ENCODE measurements at regions not wholly inside any gene's neighbourhood (a gene's known extent, or its start where the extent isn't known, plus 50 kb on each side); places are given as distances from the start of the nearest gene placed in this dataset.

DNA sequence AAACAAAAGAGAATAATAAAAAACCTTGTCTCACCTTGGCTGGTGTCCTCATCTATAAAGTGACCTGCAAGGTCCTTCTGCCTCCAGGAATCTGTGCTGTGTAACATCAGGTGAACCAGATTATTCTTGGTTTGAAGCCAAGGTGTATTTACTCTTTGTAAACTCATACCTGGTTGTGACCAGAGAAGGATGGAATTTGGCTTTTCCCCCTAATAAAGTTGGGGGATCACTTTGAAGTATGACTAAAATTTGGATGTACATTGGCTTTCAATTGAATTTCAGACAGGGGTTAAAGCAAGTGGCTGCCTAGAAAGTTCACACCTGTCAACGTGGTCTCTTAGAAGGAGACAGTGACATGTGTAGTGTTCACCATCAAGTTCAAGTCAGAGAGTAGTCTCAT lies 100.1 kb downstream of the SCP2D1 start (continued):
- TF ChIP-seq RAD21 (CRISPR knock-in tag; conservative IDR thresholded peaks at IDR 0.05 in 1 of 2, IDR thresholded peaks at IDR 0.05 in 1 of 2) (no peak), SNIP1 (IDR thresholded peaks at IDR 0.05; ENCODE audit: low read depth) (no peak)

DNA sequence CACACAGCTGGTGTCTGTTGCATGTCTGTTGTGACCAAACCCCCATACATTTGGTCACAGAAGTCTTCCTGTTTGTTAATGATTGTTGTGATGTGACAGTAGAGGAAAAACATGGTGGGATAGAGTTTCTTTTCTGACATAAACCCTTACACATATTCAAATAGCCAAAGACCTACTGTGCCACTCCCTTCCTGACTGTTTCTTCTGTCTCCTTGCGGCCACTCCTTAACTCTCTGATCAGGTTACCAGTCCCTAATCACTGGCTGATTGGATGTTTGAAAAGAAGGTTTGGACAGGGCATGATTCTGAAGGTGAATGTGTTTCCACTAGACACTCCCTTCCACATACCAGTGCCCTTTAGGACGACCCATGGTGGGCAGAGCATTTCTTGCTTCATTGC lies 101.2 kb downstream of the SCP2D1 start:
- H3K9me1 ChIP-seq (ENCODE audit: control insufficient read depth, insufficient read depth, low read length), result no peaks in the 10 kb centered on the region
- in situ Hi-C loops (cut with MboI), result no loop called here
- ATAC-seq (no peak), DNase-seq (ENCODE audit: extremely low read depth in 1 of 4, low spot score in 3 of 4) (no peak), FAIRE-seq (no peak)
- H3K79me2 ChIP-seq (ENCODE audit: control insufficient read depth, insufficient read depth, low read length), result no peaks in the 10 kb centered on the region
- no peaks in the 10 kb centered on the region for H3K27me3 ChIP-seq (ENCODE audit: control insufficient read depth in 2 of 2, insufficient read depth in 2 of 2, low read length in 2 of 2)
- H2AFZ ChIP-seq (ENCODE audit: low read depth, low read length), result no peak overlapping the region
- no peak overlapping the region for H3K4me2 ChIP-seq (ENCODE audit: insufficient read depth, low read length)
- ChIA-PET CTCF (ENCODE audit: low intra/inter-chr PET ratio) (no interaction called here), POLR2A (no interaction called here)
- no peak for TF ChIP-seq ZNF311 (CRISPR knock-in tag; IDR thresholded peaks at IDR 0.05)
- no peak for TF ChIP-seq EGR1 (conservative IDR thresholded peaks at IDR 0.05)
- no peak for TF ChIP-seq PHF21A (IDR thresholded peaks at IDR 0.05; ENCODE audit: borderline replicate concordance, low read depth)
- TF ChIP-seq RAD51 (IDR thresholded peaks at IDR 0.05; ENCODE audit: borderline replicate concordance, low read depth), result no peak
- TF ChIP-seq POU5F1 (IDR thresholded peaks at IDR 0.05; ENCODE audit: borderline replicate concordance, low read depth, low read length, partially characterized antibody), result no peak
- no peak for TF ChIP-seq ZNF12 (CRISPR knock-in tag; IDR thresholded peaks at IDR 0.05)
- TF ChIP-seq, protein P1, sequence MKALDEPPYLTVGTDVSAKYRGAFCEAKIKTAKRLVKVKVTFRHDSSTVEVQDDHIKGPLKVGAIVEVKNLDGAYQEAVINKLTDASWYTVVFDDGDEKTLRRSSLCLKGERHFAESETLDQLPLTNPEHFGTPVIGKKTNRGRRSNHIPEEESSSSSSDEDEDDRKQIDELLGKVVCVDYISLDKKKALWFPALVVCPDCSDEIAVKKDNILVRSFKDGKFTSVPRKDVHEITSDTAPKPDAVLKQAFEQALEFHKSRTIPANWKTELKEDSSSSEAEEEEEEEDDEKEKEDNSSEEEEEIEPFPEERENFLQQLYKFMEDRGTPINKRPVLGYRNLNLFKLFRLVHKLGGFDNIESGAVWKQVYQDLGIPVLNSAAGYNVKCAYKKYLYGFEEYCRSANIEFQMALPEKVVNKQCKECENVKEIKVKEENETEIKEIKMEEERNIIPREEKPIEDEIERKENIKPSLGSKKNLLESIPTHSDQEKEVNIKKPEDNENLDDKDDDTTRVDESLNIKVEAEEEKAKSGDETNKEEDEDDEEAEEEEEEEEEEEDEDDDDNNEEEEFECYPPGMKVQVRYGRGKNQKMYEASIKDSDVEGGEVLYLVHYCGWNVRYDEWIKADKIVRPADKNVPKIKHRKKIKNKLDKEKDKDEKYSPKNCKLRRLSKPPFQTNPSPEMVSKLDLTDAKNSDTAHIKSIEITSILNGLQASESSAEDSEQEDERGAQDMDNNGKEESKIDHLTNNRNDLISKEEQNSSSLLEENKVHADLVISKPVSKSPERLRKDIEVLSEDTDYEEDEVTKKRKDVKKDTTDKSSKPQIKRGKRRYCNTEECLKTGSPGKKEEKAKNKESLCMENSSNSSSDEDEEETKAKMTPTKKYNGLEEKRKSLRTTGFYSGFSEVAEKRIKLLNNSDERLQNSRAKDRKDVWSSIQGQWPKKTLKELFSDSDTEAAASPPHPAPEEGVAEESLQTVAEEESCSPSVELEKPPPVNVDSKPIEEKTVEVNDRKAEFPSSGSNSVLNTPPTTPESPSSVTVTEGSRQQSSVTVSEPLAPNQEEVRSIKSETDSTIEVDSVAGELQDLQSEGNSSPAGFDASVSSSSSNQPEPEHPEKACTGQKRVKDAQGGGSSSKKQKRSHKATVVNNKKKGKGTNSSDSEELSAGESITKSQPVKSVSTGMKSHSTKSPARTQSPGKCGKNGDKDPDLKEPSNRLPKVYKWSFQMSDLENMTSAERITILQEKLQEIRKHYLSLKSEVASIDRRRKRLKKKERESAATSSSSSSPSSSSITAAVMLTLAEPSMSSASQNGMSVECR (CRISPR knock-in tag; IDR thresholded peaks at IDR 0.05), result no peak
- H3K36me3 ChIP-seq (ENCODE audit: control insufficient read depth, insufficient read depth, low read length), result no peaks in the 10 kb centered on the region
- WGBS (ENCODE audit: insufficient coverage, low coverage, missing lambda C conversion rate), result 0% methylated on average over 2 of the region's 2 CpGs
- H3K4me1 ChIP-seq (replicated peaks in 1 of 2; ENCODE audit: control insufficient read depth in 2 of 2, insufficient read depth in 2 of 2, low read length in 2 of 2), result no peaks in the 10 kb centered on the region
- intact Hi-C loops (cut with micrococcal nuclease), result no loop called here
- H3K27ac ChIP-seq (ENCODE audit: extremely low read depth, low read depth, low read length), result no peak overlapping the region
- H3K9ac ChIP-seq (ENCODE audit: insufficient read depth in 1 of 2, low read depth in 2 of 2, low read length in 2 of 2), result no peak overlapping the region
- H4K20me1 ChIP-seq (replicated peaks; ENCODE audit: control insufficient read depth, insufficient read depth, low read length), result no peaks in the 10 kb centered on the region
- H3K4me3 ChIP-seq, result no peak overlapping the region
- H3K9me3 ChIP-seq (replicated peaks; ENCODE audit: control insufficient read depth, insufficient read depth, low read depth, low read length), result no peaks in the 10 kb centered on the region
- BruUV-seq (replicated peaks), result no TSS peak
